ENCODE measurements at regions not wholly inside any gene's neighbourhood (a gene's known extent, or its start where the extent isn't known, plus 50 kb on each side); places are given as distances from the start of the nearest gene placed in this dataset.

GRCh38 chr4:106718548-106718947, 317.6 kb downstream of the DKK2 start:
- DNase-seq = no peak
- TF ChIP-seq POLR2A (IDR thresholded peaks at IDR 0.05; ENCODE audit: low read length) (no peak), GATA1 (IDR thresholded peaks at IDR 0.05; ENCODE audit: low read depth, low read length) (no peak)

- no peak for DNase-seq
- TF ChIP-seq GATA1 (IDR thresholded peaks at IDR 0.05; ENCODE audit: low read depth, low read length) (no peak), POLR2A (IDR thresholded peaks at IDR 0.05; ENCODE audit: low read length) (no peak)
Measured at GRCh38 chr4:106717091-106717490, 319.0 kb downstream of the DKK2 start.

DNA sequence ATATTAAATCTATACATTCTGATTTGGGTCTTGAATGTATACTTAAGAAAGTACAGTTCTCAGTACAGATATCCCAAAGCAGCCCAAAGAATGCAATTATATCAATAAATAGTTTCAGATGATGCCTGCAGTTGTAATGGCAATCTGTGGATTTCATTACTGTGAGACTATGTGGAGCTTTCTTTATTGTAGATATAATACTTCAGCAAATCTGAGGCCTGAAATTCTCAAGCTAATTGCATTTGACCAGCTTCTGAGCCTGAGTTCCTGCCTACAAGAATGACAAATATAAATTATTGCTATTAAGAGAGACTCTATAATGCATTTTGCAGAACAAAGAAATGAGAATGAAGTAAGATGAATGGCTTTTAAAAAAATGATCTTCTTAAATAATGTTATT, 320.3 kb downstream of the DKK2 start:
- TF ChIP-seq POLR2A (IDR thresholded peaks at IDR 0.05; ENCODE audit: low read length) (no peak), GATA1 (IDR thresholded peaks at IDR 0.05; ENCODE audit: low read depth, low read length) (no peak)
- DNase-seq = no peak

GRCh38 chr4:106708464-106708816, 327.7 kb downstream of the DKK2 start:
- DNase-seq = no peak
- no peak for TF ChIP-seq GATA1 (IDR thresholded peaks at IDR 0.05; ENCODE audit: low read depth, low read length)

- no peak for DNase-seq
- TF ChIP-seq GATA1 (IDR thresholded peaks at IDR 0.05; ENCODE audit: low read depth, low read length) (no peak), POLR2A (IDR thresholded peaks at IDR 0.05; ENCODE audit: low read length) (no peak)
Measured at GRCh38 chr4:106707776-106708463, 328.2 kb downstream of the DKK2 start.

DNA sequence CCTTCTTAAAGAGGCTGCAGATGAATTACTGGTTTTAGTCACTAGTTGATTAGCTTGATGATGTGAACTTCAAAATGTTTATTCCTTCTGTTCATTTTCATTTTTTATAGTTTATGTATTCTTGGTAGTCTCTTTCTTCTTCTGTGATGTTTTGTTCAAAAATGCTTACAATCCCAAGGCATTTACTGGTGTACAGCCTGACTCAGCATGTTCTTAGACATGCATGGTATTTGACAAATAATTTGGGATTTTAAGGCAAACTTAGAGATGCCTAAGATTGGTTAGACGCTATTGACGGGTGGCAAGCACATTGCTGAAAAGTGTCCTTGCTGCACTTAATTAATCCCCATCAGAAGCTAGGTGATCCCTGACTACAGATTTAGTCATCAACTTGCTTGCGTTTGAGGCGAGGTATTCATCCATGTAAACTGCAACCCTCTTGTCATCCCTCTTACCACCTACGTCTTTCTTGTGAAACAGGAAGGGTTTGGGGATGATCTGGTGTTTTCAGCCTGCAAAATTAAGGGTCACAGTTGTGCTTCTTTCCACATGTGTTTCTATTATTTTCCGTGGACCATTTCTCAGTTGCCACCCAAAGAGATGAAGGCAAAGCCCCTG, 331.8 kb downstream of the DKK2 start:
- no peak for DNase-seq
- no peak for TF ChIP-seq GATA1 (IDR thresholded peaks at IDR 0.05; ENCODE audit: low read depth, low read length)
- TF ChIP-seq POLR2A (IDR thresholded peaks at IDR 0.05; ENCODE audit: low read length) = no peak

GRCh38 chr4:106700321-106700720, 331.7 kb upstream of the GIMD1 start:
- DNase-seq = no peak
- TF ChIP-seq POLR2A (IDR thresholded peaks at IDR 0.05; ENCODE audit: low read length) = no peak
- TF ChIP-seq GATA1 (IDR thresholded peaks at IDR 0.05; ENCODE audit: low read depth, low read length) = no peak

GRCh38 chr4:106698621-106699195, 330.1 kb upstream of the GIMD1 start:
- DNase-seq = no peak
- TF ChIP-seq POLR2A (IDR thresholded peaks at IDR 0.05; ENCODE audit: low read length) (no peak), GATA1 (IDR thresholded peaks at IDR 0.05; ENCODE audit: low read depth, low read length) (no peak)

DNA sequence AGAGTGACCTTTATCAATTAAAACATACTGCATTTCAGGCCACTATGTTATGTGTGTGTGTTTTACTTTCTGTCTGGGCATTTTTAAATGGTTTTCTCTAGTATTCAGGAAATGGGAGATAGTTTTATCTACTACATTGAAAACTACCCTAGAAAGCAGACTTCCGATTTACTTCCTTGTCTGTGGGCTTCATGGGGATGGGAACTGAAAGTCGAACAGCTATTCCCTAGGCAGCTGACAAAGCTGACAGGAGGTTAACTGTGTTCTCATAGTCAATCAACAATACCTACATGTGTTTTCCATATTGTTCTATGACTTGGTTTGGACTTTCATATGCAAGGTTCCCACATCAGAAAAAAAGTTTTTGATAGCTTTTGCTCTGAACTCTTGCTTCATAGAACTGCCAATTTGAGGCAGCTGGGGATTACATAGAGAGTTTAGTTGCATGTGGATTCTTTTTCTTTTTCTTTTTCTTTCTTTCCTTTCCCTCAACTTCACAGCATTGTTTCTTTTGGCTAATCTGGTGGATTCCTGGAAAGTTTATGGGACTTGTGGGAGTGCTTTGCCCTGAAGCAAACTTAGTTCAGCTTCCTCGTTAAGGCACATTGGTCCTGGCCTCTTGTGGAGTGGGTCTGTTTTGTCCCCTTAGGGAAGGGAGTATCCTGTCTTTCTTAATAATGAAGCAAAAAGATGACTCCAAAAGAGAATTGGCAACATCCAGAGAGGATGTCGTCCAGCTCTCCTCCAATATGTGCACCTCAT, 327.1 kb upstream of the GIMD1 start:
- no peak for TF ChIP-seq GATA1 (IDR thresholded peaks at IDR 0.05; ENCODE audit: low read depth, low read length)
- TF ChIP-seq POLR2A (IDR thresholded peaks at IDR 0.05; ENCODE audit: low read length) = no peak
- no peak for DNase-seq

GRCh38 chr4:106694232-106694631, 325.7 kb upstream of the GIMD1 start:
- TF ChIP-seq GATA1 (IDR thresholded peaks at IDR 0.05; ENCODE audit: low read depth, low read length) (no peak), POLR2A (IDR thresholded peaks at IDR 0.05; ENCODE audit: low read length) (no peak)
- DNase-seq = no peak

GRCh38 chr4:106691749-106692148, 323.2 kb upstream of the GIMD1 start:
- DNase-seq = no peak
- TF ChIP-seq GATA1 (IDR thresholded peaks at IDR 0.05; ENCODE audit: low read depth, low read length) = no peak
- TF ChIP-seq POLR2A (IDR thresholded peaks at IDR 0.05; ENCODE audit: low read length) = no peak

GRCh38 chr4:106690487-106690886, 321.9 kb upstream of the GIMD1 start:
- no peak for DNase-seq
- TF ChIP-seq POLR2A (IDR thresholded peaks at IDR 0.05; ENCODE audit: low read length) (no peak), GATA1 (IDR thresholded peaks at IDR 0.05; ENCODE audit: low read depth, low read length) (no peak)

DNA sequence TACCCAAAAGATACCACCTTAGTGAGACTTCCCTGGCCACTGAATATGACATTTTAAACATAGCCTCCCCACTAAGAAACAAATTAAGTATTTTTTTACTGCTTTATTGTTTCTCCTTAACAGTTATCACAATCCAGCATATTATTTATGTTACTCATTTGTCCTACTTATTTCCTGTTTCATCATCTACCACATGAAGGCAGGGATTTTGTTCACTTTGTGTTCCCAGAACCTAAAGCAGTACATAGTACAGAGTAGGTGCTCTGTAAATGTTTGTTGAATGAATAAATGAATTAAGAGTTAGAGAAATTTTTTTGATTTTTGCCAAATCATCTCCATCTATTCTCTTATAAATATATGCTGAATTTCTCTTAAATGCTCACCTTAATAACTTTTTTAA, 318.4 kb upstream of the GIMD1 start:
- DNase-seq = no peak
- TF ChIP-seq GATA1 (IDR thresholded peaks at IDR 0.05; ENCODE audit: low read depth, low read length) = no peak
- no peak for TF ChIP-seq POLR2A (IDR thresholded peaks at IDR 0.05; ENCODE audit: low read length)

DNA sequence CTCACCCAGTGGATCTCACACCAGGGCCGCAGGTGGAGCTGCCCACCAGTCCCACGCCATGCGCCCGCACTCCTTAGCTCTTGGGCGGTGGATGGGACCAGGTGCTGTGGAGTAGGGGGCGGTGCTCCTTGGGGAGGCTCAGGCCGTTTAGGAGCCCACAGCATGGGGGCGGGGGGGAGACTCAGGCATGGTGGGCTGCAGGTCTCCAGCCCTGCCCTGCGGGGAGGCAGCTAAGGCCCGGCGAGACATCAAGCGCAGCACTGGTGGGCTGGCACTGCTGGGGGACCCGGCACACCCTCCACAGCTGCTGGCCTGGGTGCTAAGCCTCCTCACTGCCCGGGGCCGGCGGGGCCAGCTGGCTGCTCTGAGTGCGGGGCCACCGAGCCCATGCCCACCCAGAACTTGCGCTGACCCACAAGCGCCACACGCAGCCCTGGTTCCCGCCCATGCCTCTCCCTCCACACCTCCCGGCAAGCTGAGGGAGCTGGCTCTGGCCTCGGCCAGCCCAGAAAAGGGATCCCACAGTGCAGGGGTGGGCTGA, 312.9 kb upstream of the GIMD1 start:
- TF ChIP-seq GATA1 (IDR thresholded peaks at IDR 0.05; ENCODE audit: low read depth, low read length) = no peak
- no peak for TF ChIP-seq POLR2A (IDR thresholded peaks at IDR 0.05; ENCODE audit: low read length)
- no peak for DNase-seq
